H1 (cell line): ENCODE measurements at regions not wholly inside any gene's neighbourhood (a gene's known extent, or its start where the extent isn't known, plus 50 kb on each side); places are given as distances from the start of the nearest gene placed in this dataset.

Experiments
- CTCF ChIA-PET: fragments of 300-600 bp; sonication (Branson Sonifier 250); formaldehyde crosslinking; loops from one replicate; lab custom pipeline; 2021; ENCODE audit not compliant: partially characterized antibody; lab: Charles Lee
- POLR2A ChIA-PET: fragments of 300-600 bp; sonication (Branson Sonifier 250); formaldehyde crosslinking; loops from one replicate; lab custom pipeline; 2021; ENCODE audit warnings: inconsistent platforms; ENCODE audit not compliant: partially characterized antibody; lab: Charles Lee
- DNase-seq, 2 experiments: peaks; one replicate each; pipeline versions ENCODE4 v3.0.0 to v3.0.0-alpha.2; 2010 to 2022; ENCODE audit warnings: low spot score in 2 of 2, low read depth in 1 of 2, mixed read lengths in 1 of 2
- FAIRE-seq: peaks from 2 replicates; lab custom pipeline; 2011; peaks lifted over from hg19 to GRCh38; lab: Jason Lieb, UNC
- H2AFZ ChIP-seq: 2 replicates; pipeline ENCODE4 v1.8.1; 2012; ENCODE audit warnings: low read length, inconsistent platforms
- H2AK5ac ChIP-seq: 2 replicates; pipeline ENCODE4 v1.6.1; 2013; ENCODE audit warnings: low read depth, low read length
- H2BK120ac ChIP-seq: replicated peaks from 2 replicates; pipeline ENCODE3; 2013; ENCODE audit warnings: low read depth, low read length, inconsistent platforms
- H2BK12ac ChIP-seq: 2 replicates; pipeline ENCODE4 v1.6.1; 2013; ENCODE audit warnings: low read depth, low read length
- H2BK15ac ChIP-seq: 2 replicates; pipeline ENCODE4 v1.6.1; 2013; ENCODE audit warnings: low read length
- H2BK20ac ChIP-seq: 2 replicates; pipeline ENCODE4 v1.6.1; 2013; ENCODE audit warnings: low read length
- H2BK5ac ChIP-seq: 2 replicates; pipeline ENCODE4 v1.6.1; 2013; ENCODE audit warnings: low read depth, low read length
- H3K14ac ChIP-seq: 2 replicates; pipeline ENCODE4 v1.6.1; 2013; ENCODE audit warnings: inconsistent platforms; ENCODE audit not compliant: insufficient read length
- H3K18ac ChIP-seq: 2 replicates; pipeline ENCODE4 v1.6.1; 2013; ENCODE audit warnings: low read length; ENCODE audit errors: extremely low read depth
- H3K23ac ChIP-seq: 2 replicates; pipeline ENCODE4 v1.6.1; 2013; ENCODE audit warnings: inconsistent platforms; ENCODE audit not compliant: insufficient read length
- H3K23me2 ChIP-seq: 2 replicates; pipeline ENCODE4 v1.6.1; 2013; ENCODE audit warnings: low read depth, low read length
- H3K27ac ChIP-seq: 2 replicates; pipeline ENCODE4 v1.6.1; 2011; ENCODE audit warnings: low read depth, low read length, inconsistent platforms
- H3K27me3 ChIP-seq, 4 experiments: replicated peaks in 1 of 4; 1 replicate in 1 of 4; 2 replicates in 3 of 4; pipeline versions ENCODE4 v1.6.1 to v1.8.1; 2011 to 2013; ENCODE audit warnings: low read length in 3 of 4, mild to moderate bottlenecking in 3 of 4, inconsistent platforms in 2 of 4, mixed read lengths in 2 of 4, moderate library complexity in 1 of 4; ENCODE audit not compliant: control insufficient read depth in 3 of 4, insufficient read depth in 3 of 4; ENCODE audit errors: extremely low read depth in 1 of 4
- H3K36me3 ChIP-seq, 4 experiments: 2 replicates each; pipeline versions ENCODE4 v1.6.1 to v1.8.1; 2011 to 2013; ENCODE audit warnings: mild to moderate bottlenecking in 4 of 4, low read length in 3 of 4, moderate library complexity in 2 of 4, control low read depth in 1 of 4, inconsistent platforms in 1 of 4; ENCODE audit not compliant: insufficient read depth in 4 of 4, control insufficient read depth in 2 of 4
- H3K4ac ChIP-seq: replicated peaks from 2 replicates; pipeline ENCODE3; 2013; ENCODE audit warnings: low read length, low read depth, mixed read lengths, inconsistent platforms; ENCODE audit not compliant: insufficient read length
- H3K4me1 ChIP-seq, 4 experiments: replicated peaks in 1 of 4; 1 replicate in 1 of 4; 2 replicates in 3 of 4; pipeline versions ENCODE4 v1.6.1 to v1.8.1; 2011 to 2013; ENCODE audit warnings: low read length in 3 of 4, inconsistent platforms in 2 of 4, mixed read lengths in 1 of 4; ENCODE audit not compliant: insufficient read depth in 4 of 4, control insufficient read depth in 3 of 4
- H3K4me2 ChIP-seq, 2 experiments: 2 replicates each; pipeline versions ENCODE4 v1.6.1 to v1.8.1; 2011 to 2013; ENCODE audit warnings: low read depth in 2 of 2, low read length in 2 of 2, control low read depth in 1 of 2, inconsistent platforms in 1 of 2, mild to moderate bottlenecking in 1 of 2; ENCODE audit not compliant: insufficient read depth in 1 of 2
- H3K4me3 ChIP-seq, 4 experiments: fragments of 200-600, 300-600 bp in 1 of 4; sonication (generic), shearing (Covaris generic), sonication (Bioruptor Twin) in 1 of 4; 2 replicates each; pipeline versions ENCODE4 v1.5.1 to v1.8.1; 2011 to 2016; ENCODE audit warnings: low read length in 4 of 4, low read depth in 3 of 4, control low read depth in 2 of 4, inconsistent platforms in 2 of 4, mild to moderate bottlenecking in 2 of 4, mixed read lengths in 1 of 4, moderate library complexity in 1 of 4; ENCODE audit not compliant: insufficient read depth in 2 of 4; ENCODE audit errors: extremely low read depth in 1 of 4
- H3K56ac ChIP-seq: replicated peaks from 2 replicates; pipeline ENCODE3; 2013; ENCODE audit warnings: low read depth, mild to moderate bottlenecking, mixed read lengths, low read length, inconsistent platforms; ENCODE audit not compliant: insufficient read length
- H3K79me1 ChIP-seq: 2 replicates; pipeline ENCODE4 v1.6.1; 2013; ENCODE audit warnings: low read depth, low read length, control low read depth
- H3K79me2 ChIP-seq, 2 experiments: 2 replicates each; pipeline versions ENCODE4 v1.6.1 to v1.8.1; 2012 to 2013; ENCODE audit warnings: low read length in 2 of 2, mild to moderate bottlenecking in 2 of 2, inconsistent platforms in 1 of 2; ENCODE audit not compliant: insufficient read depth in 2 of 2, control insufficient read depth in 1 of 2
- H3K9ac ChIP-seq, 4 experiments: replicated peaks in 1 of 4; 1 replicate in 1 of 4; 2 replicates in 3 of 4; pipeline versions ENCODE4 v1.6.1 to v1.8.1; 2011 to 2013; ENCODE audit warnings: low read depth in 3 of 4, low read length in 3 of 4, control low read depth in 2 of 4, mild to moderate bottlenecking in 2 of 4, moderate library complexity in 2 of 4, inconsistent platforms in 1 of 4; ENCODE audit errors: extremely low read depth in 1 of 4
- H3K9me3 ChIP-seq, 2 experiments: 2 replicates each; pipeline versions ENCODE4 v1.6.1 to v1.8.1; 2012 to 2013; ENCODE audit warnings: mild to moderate bottlenecking in 2 of 2, moderate library complexity in 2 of 2, control low read depth in 1 of 2, inconsistent platforms in 1 of 2, low read depth in 1 of 2, low read length in 1 of 2, mixed read lengths in 1 of 2; ENCODE audit not compliant: insufficient read depth in 2 of 2
- H4K20me1 ChIP-seq, 2 experiments: replicated peaks in 1 of 2; 2 replicates each; pipeline versions ENCODE3 to v1.8.1; 2011 to 2013; ENCODE audit warnings: inconsistent platforms in 2 of 2, low read length in 2 of 2, mild to moderate bottlenecking in 1 of 2; ENCODE audit not compliant: insufficient read depth in 2 of 2, control insufficient read depth in 1 of 2
- H4K5ac ChIP-seq: 2 replicates; pipeline ENCODE4 v1.6.1; 2013; ENCODE audit warnings: low read length, low read depth, mixed read lengths, inconsistent platforms; ENCODE audit not compliant: insufficient read length
- H4K8ac ChIP-seq: 2 replicates; pipeline ENCODE4 v1.8.0; 2013; ENCODE audit warnings: mild to moderate bottlenecking, moderate library complexity, low read length, inconsistent platforms; ENCODE audit not compliant: insufficient read depth; ENCODE audit errors: extremely low read depth
- H4K91ac ChIP-seq: replicated peaks from 2 replicates; pipeline ENCODE3; 2013; ENCODE audit warnings: low read length, mixed read lengths, inconsistent platforms; ENCODE audit not compliant: insufficient read length
- E2F6 ChIP-seq: IDR thresholded peaks from 2 replicates; pipeline ENCODE4 v1.6.1; 2012; ENCODE audit warnings: inconsistent platforms
- GABPA ChIP-seq: IDR thresholded peaks from 2 replicates; pipeline ENCODE4 v1.6.1; 2011; ENCODE audit warnings: mild to moderate bottlenecking, low read length, moderate library complexity, borderline replicate concordance; ENCODE audit not compliant: insufficient read depth
- HDAC2 ChIP-seq, 2 experiments: fragments of 300-600 bp in 1 of 2; sonication (generic) in 1 of 2; IDR thresholded peaks; 2 replicates each; pipeline ENCODE4 v1.6.1; 2011 to 2012; ENCODE audit warnings: low read depth in 2 of 2, low read length in 2 of 2, mild to moderate bottlenecking in 2 of 2, moderate library complexity in 2 of 2, borderline replicate concordance in 1 of 2, inconsistent platforms in 1 of 2
- KDM4A ChIP-seq: IDR thresholded peaks from one replicate; pipeline ENCODE4 v1.7.1; 2012; ENCODE audit warnings: low read depth, mild to moderate bottlenecking, moderate library complexity, low read length, inconsistent platforms; ENCODE audit not compliant: severe bottlenecking
- POLR2AphosphoS5 ChIP-seq: IDR thresholded peaks from 2 replicates; pipeline ENCODE4 v1.6.1; 2011; ENCODE audit warnings: low read depth, low read length
- RBBP5 ChIP-seq: IDR thresholded peaks from 2 replicates; pipeline ENCODE4 v1.7.1; 2012; ENCODE audit warnings: low read depth, mild to moderate bottlenecking, inconsistent platforms, low read length, moderate library complexity, borderline replicate concordance
- RXRA ChIP-seq: IDR thresholded peaks from 2 replicates; pipeline ENCODE4 v1.6.1; 2011; ENCODE audit warnings: low read depth, mild to moderate bottlenecking, low read length, moderate library complexity; ENCODE audit not compliant: insufficient read depth
- SUZ12 ChIP-seq: fragments of 200-600 bp; sonication (generic); IDR thresholded peaks from 2 replicates; pipeline ENCODE4 v1.6.1; 2012; ENCODE audit warnings: mild to moderate bottlenecking, inconsistent platforms, low read length, moderate library complexity, mixed read lengths
- TAF7 ChIP-seq: optimal IDR thresholded peaks from 2 replicates; pipeline ENCODE3; 2011; ENCODE audit warnings: low read depth, mild to moderate bottlenecking, inconsistent platforms, low read length, moderate library complexity, borderline replicate concordance
- TCF12 ChIP-seq: IDR thresholded peaks from 2 replicates; pipeline ENCODE4 v1.6.1; 2011; ENCODE audit warnings: low read depth, mild to moderate bottlenecking, low read length
- USF2 ChIP-seq: IDR thresholded peaks from 2 replicates; pipeline ENCODE4 v1.6.1; 2011; ENCODE audit warnings: low read length, improper control_type of control experiment
- YY1 ChIP-seq: IDR thresholded peaks from 2 replicates; pipeline ENCODE4 v1.6.1; 2011; ENCODE audit warnings: low read depth, mild to moderate bottlenecking, low read length
- ZNF274 ChIP-seq: IDR thresholded peaks from 2 replicates; pipeline ENCODE4 v1.7.0; 2012; ENCODE audit warnings: low read length, borderline replicate concordance; ENCODE audit errors: extremely low read depth
- WGBS, 2 experiments: shearing (Covaris generic) in 1 of 2; methylation state at CpG; one replicate each; pipeline versions ENCODE4 v1.1.6 to v1.1.7; 2013 to 2015; ENCODE audit warnings: low lambda C conversion rate in 2 of 2, mixed read lengths in 2 of 2, inconsistent platforms in 1 of 2, low coverage in 1 of 2, missing lambda C conversion rate in 1 of 2; ENCODE audit not compliant: insufficient replicate concordance in 2 of 2, insufficient coverage in 1 of 2, insufficient read length in 1 of 2; ENCODE audit errors: extremely low coverage in 1 of 2, missing lambda C conversion rate in 1 of 2; 5-methylcytosine and 5-hydroxymethylcytosine counted together

- Histone ChIP-seq H3K4me2 (no peak overlapping the region), H2BK5ac (no peak overlapping the region), H2AK5ac (no peak overlapping the region), H3K4me3 (no peak overlapping the region), H2BK20ac (no peak overlapping the region), H3K4me1 (no peaks in the 10 kb centered on the region), H3K27ac (no peak overlapping the region), H3K79me1 (no peaks in the 10 kb centered on the region), H3K18ac (no peak overlapping the region), H2AFZ (no peak overlapping the region), H3K27me3 (no peaks in the 10 kb centered on the region), H3K56ac (no peak overlapping the region), H3K36me3 (no peaks in the 10 kb centered on the region), H3K9ac (no peak overlapping the region), H3K14ac (no peak overlapping the region), H3K23ac (no peak overlapping the region), H3K9me3 (no peaks in the 10 kb centered on the region), H4K8ac (no peak overlapping the region), H4K20me1 (no peaks in the 10 kb centered on the region), H4K5ac (no peak overlapping the region), H2BK15ac (no peak overlapping the region), H4K91ac (no peak overlapping the region), H3K23me2 (no peaks in the 10 kb centered on the region), H2BK120ac (no peak overlapping the region), H3K4ac (no peak overlapping the region), H2BK12ac (no peak overlapping the region), H3K79me2 (no peaks in the 10 kb centered on the region)
- POLR2A ChIA-PET, result no interaction called here
- DNase-seq, result no peak
- FAIRE-seq, result no peak
- 53% methylated on average over 3 of the region's 3 CpGs; no CpG with 5 or more reads in 1 of the 2 experiments for WGBS, 2 experiments
- TF ChIP-seq E2F6 (no peak), TAF7 (no peak), KDM4A (no peak), TCF12 (no peak), ZNF274 (no peak), YY1 (no peak), RBBP5 (no peak), GABPA (no peak), POLR2AphosphoS5 (no peak), RXRA (no peak), HDAC2 (IDR thresholded peaks at IDR 0.05; ENCODE audit: borderline replicate concordance in 1 of 2, low read depth in 2 of 2, low read length in 2 of 2) (no peak), SUZ12 (no peak), USF2 (no peak)
- CTCF ChIA-PET, result interaction anchor here (0.6 kb wide), 1 partner anchor 437 kb away, joined by 6 read pairs; no protein-coding TSS in a partner anchor
Measured at GRCh38 chr9:17967731-17968130, 388.9 kb downstream of the SH3GL2 start.
